DMS153 treated with DMSO at 0.1 percent for 48 hours (cell line): ENCODE measurements at regions not wholly inside any gene's neighbourhood (a gene's known extent, or its start where the extent isn't known, plus 50 kb on each side); places are given as distances from the start of the nearest gene placed in this dataset.

Experiments
- DNase-seq: peaks from one replicate; lab custom pipeline; 2025; ENCODE audit not compliant: unreplicated experiment; lab: John Stamatoyannopoulos, UW

DNA sequence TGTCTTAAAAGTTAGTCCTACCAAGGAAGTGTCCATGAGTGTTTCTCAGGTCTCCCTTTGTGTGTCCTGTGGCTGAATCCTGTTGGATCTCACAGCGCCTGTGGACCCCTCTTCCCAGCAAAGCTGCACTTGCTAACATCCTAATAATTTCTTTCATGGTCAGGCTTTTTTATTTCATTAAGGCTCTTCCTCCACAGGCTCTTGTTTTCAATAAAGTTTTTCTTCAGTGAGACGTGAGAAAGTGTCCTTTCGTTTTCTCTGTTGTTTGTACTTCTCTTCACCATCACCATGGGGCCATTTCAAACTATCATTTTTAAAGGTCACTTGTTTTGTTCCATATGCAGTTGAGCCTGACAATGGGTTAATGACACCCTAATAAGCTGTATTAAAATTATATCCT, 231.5 kb downstream of the LMO4 start:
- DNase-seq = no peak

GRCh38 chr1:87560601-87561360, 232.1 kb downstream of the LMO4 start:
- DNase-seq = no peak

GRCh38 chr1:87563211-87563610, 234.5 kb downstream of the LMO4 start:
- DNase-seq = no peak

DNA sequence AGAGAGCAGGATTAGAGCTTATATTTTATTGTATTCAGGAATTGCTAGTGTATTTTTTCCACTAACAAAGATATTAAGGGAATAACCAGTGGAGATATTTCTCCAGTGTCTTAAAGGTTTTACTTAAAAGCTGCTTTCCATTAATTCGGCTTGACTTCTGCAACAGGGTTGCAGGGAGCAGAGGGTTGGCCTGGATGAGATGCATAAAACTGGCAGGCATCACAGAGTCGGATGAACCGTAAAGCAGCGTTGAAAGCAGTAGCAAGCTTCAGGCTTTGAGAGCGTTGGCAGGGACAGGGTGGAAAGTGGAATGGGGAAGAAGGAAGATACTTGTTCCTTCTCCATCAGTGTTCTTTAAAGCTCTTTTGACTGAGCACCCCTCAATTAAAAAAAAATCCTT, 237.2 kb downstream of the LMO4 start:
- DNase-seq = no peak

DNA sequence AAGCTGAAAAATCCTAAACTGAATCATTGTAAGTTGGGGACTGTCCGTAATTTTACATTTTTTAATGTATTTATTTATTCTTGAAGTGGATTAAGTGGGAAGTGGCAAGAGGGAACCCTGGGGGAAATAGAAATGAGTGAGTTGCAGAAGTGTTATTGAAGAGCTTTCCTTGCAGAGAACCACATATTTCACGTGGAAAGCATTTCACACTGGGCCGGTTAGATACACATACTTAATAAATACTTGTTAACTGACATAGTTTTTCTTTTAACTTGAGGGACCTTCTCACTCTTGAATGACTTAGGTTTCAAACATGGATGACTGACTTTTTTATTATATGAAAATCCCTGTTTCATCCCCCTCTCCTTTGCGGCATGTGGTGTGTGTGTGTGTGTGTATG, 239.3 kb downstream of the LMO4 start:
- no peak for DNase-seq

DNA sequence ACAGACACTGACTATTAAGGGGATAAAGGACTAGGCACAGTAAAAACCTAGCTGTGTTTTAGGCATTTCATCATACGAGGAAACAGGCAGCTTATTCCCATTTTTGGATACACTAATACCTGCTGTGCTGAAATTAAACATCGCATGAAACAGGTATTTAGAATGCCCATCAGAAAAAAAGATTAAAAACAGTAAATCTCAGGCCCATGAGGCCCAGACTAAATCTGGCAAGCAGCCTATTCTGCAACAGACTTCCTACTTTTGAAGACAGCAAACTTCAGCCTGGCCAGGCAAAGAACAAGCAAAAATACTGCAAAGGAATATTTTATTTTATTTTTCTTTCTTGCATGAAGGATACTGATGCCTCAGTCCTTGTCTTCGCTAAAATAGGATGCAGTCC, 240.2 kb downstream of the LMO4 start:
- no peak for DNase-seq

- DNase-seq = no peak
These were observed 243.3 kb downstream of the LMO4 start for GRCh38 chr1:87572008-87572407.

DNA sequence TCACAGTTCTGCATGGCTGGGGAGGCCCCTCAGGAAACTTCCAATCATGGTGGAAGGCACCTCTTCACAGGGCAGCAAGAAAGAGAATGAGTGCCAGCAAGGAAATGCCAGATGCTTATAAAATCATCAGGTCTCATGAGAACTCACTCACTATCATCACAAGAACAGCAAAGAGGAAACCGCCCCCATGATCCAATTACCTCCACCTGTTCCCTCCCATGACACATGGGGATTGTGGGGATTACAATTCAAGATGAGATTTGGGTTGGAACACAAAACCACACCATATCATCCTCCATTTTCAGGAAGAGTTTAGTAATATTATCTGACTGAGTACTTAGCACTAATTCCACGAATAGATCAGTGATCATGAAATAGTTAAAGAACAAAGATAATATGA, 244.2 kb downstream of the LMO4 start:
- no peak for DNase-seq

GRCh38 chr1:87575528-87575927, 246.8 kb downstream of the LMO4 start:
- no peak for DNase-seq

- DNase-seq = no peak
These were observed 249.8 kb downstream of the LMO4 start for GRCh38 chr1:87578464-87578863.

- no peak for DNase-seq
These were observed 254.8 kb downstream of the LMO4 start for GRCh38 chr1:87583459-87583858.

DNA sequence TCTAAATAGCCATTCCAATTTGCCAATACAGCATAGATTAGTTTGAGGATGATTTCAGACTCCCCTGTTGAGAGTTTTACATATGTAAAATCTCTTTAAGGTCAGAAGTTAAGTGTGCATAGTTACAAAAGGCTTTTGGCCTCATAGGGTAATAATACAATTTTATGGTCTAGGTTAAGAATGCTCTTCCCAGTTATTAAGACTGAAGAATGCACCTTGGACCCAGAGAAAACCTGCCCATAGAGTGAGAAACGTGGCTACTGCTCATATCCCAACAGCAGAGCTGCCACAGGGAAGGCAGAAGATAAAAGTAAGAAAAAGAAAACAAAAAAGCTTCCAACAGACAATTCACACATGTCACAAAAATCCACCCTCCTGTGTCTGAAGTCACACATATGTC, 255.9 kb downstream of the LMO4 start:
- no peak for DNase-seq

GRCh38 chr1:87586501-87586900, 257.8 kb downstream of the LMO4 start:
- DNase-seq = no peak

GRCh38 chr1:87588495-87588894, 259.8 kb downstream of the LMO4 start:
- DNase-seq = no peak

DNA sequence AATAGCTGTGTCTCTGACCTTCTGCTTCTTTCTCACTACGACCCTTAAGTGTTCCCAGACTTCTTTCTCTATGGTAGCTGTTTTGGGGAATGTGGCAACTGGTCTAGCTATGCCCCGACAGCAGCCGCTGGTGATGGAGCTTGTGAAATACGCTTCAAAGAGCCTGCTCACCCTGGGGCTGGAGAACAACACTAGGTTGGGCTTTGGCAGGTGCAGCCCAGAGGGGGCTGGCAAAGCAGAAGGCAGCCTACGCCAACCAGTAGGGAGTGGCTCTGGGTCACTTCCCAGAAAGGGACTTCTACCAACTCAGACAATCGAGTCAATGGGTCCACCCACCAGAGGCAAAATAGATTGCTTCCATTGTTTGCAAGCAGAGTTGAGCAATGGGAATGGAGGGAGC, 262.8 kb downstream of the LMO4 start:
- no peak for DNase-seq

DNA sequence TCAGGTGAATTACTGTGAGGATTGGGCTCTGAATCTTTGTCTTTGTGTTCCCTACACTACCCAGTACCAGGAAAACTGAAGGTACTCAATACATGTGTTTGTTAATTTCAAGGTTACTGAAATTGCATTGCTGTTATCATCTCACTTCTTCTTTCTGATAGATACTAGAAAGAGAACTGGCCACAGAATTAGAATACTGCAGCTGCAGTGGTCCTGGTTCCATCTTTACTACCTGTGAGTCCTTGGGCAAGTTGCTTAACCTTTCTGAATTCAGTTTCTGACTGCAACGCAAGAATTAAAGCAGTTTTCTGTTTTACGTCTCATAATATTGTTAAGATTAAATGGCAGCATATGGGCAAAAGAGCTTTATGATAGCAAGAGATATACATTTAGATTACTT, 263.5 kb downstream of the LMO4 start:
- DNase-seq = no peak

DNA sequence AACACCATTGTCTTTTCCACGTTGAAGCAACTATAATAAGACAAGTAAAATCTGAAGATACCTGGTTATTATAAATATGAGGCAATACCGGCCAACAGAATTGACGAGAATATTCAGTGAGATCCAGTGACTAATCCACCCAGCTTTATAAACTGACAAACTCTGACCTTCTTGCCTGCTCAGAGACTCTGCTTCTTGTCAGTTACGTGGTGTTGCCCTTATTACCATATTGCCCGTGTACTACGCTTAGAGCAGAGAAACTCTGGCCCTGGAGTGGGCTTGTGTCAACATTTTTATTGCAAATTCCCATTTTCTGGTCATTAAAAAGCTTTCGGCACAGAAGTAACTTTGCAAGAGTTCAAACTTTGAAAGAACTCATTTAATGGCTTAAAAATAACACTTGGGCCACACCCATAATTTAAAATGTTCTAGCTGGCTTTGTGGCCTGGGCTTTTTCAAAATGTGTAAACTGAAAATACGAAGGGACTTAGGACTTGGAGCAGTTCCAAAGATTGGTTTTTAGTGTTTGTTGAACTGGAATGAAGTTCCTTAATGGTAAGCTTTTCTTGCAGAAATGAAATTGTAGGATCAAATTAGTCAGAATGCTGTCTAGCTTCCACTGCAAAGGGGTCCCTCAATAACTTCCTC, 266.2 kb downstream of the LMO4 start:
- no peak for DNase-seq

- no peak for DNase-seq
These were observed 266.7 kb downstream of the LMO4 start for GRCh38 chr1:87595384-87595781.

DNA sequence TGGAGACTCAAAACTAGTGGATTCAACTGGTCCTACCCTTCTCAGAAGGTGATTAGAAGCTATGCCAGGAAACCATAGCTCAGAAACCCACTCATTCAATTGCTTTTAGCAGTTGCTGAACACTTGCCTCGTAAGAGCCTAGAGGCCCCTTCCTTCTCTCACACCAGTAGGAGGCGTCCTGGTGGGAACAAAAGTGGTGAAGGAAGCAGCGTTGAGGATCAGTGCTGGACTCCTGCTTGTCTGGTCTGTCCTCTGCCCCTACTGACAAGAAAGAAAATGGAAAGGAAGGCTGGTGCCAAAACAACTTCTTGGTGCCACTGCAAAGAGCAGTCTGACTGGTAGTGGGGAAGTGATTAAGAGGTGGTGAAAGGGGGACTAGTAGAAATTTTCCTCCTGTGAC, 269.7 kb downstream of the LMO4 start:
- DNase-seq = no peak

GRCh38 chr1:87599569-87599968, 270.9 kb downstream of the LMO4 start:
- no peak for DNase-seq

- DNase-seq = no peak
These were observed 271.6 kb downstream of the LMO4 start for GRCh38 chr1:87600055-87600850.

DNA sequence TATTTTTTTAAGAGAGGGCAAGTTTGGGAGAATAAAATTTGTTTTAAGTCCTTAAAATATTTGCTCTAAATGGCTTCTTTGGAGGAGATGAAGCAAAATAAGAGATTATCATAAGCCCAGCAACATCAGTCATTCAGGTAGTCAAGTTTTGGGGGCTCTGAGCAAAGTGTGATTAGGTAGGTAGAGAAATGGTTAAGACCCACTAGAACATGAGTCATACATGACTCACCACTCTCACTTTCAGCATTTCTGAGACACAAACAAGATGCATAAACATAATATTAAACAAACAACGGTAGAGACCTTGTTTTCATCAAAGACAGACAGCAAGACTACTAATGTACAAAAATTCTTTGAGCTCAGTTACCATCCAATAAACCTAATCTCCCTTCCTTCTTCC, 272.2 kb downstream of the LMO4 start:
- DNase-seq = no peak
